A673 (cell line): ENCODE measurements at regions not wholly inside any gene's neighbourhood (a gene's known extent, or its start where the extent isn't known, plus 50 kb on each side); places are given as distances from the start of the nearest gene placed in this dataset.

ENCODE experiments used
- BruUV-seq: library from RNA; stranded (reverse); fragments of 400-500 nt; replicated peaks from 2 replicates; lab custom pipeline; 2021; lab: Mats Ljungman, UMichigan
- CTCF ChIA-PET: fragments of 300-600 bp; sonication (Branson Sonifier 250); formaldehyde crosslinking; loops from one replicate; lab custom pipeline; 2022; ENCODE audit warnings: antibody characterized with exemption; lab: Charles Lee
- POLR2A ChIA-PET: fragments of 300-600 bp; sonication (Branson Sonifier 250); formaldehyde crosslinking; loops from one replicate; lab custom pipeline; 2022; ENCODE audit warnings: antibody characterized with exemption; ENCODE audit not compliant: low non-redundant PET; lab: Charles Lee
- DNase-seq: peaks from one replicate; pipeline ENCODE4 v3.0.0-alpha.2; 2015; ENCODE audit warnings: low spot score
- H3K27ac ChIP-seq: fragments of 200-600 bp; sonication (generic); 2 replicates; pipeline ENCODE4 v1.5.1; 2016; ENCODE audit warnings: mixed run types, low read depth, mild to moderate bottlenecking, mixed read lengths, antibody characterized with exemption, low read length; ENCODE audit not compliant: poor library complexity, severe bottlenecking
- H3K27me3 ChIP-seq: fragments of 200-600 bp; sonication (generic); replicated peaks from 2 replicates; pipeline ENCODE4 v1.6.1; 2017; ENCODE audit warnings: mixed run types, low read depth, mild to moderate bottlenecking, mixed read lengths, antibody characterized with exemption, low read length; ENCODE audit not compliant: insufficient read depth, poor library complexity
- H3K36me3 ChIP-seq: fragments of 200-600 bp; sonication (generic); 2 replicates; pipeline ENCODE4 v1.6.1; 2016; ENCODE audit warnings: mixed run types, mild to moderate bottlenecking, mixed read lengths, antibody characterized with exemption, low read length; ENCODE audit not compliant: insufficient read depth, poor library complexity, severe bottlenecking
- H3K4me1 ChIP-seq: fragments of 200-600 bp; sonication (generic); 2 replicates; pipeline ENCODE4 v1.6.1; 2017; ENCODE audit warnings: mixed run types, mild to moderate bottlenecking, mixed read lengths, antibody characterized with exemption, low read length; ENCODE audit not compliant: insufficient read depth, poor library complexity, severe bottlenecking
- H3K4me3 ChIP-seq: fragments of 200-600 bp; sonication (generic); 2 replicates; pipeline ENCODE4 v1.5.1; 2016; ENCODE audit warnings: low read depth, mixed run types, mild to moderate bottlenecking, mixed read lengths, low read length; ENCODE audit not compliant: poor library complexity, severe bottlenecking
- H3K9me3 ChIP-seq: fragments of 200-600 bp; sonication (generic); 2 replicates; pipeline ENCODE4 v1.6.1; 2016; ENCODE audit warnings: mixed run types, low read depth, mild to moderate bottlenecking, mixed read lengths, antibody characterized with exemption, low read length; ENCODE audit not compliant: poor library complexity, severe bottlenecking
- EZH2 ChIP-seq: fragments of 200-600 bp; sonication (generic); IDR thresholded peaks from 2 replicates; pipeline ENCODE4 v1.6.1; 2017; ENCODE audit warnings: borderline replicate concordance, low read depth, mild to moderate bottlenecking, mixed read lengths, antibody characterized with exemption, low read length; ENCODE audit not compliant: poor library complexity, severe bottlenecking
- intact Hi-C: fragments of 100-400 bp; cut with micrococcal nuclease; formaldehyde crosslinking; loops from one replicate; pipeline ENCODE4 v1.10.0; 2022; ENCODE audit not compliant: unreplicated experiment
- TF ChIP-seq, protein P1 (sequence below): fragments of 300-800, 200-600 bp; sonication (generic); conservative IDR thresholded peaks from 2 replicates; pipeline ENCODE4 v1.5.1; 2017; ENCODE audit warnings: low read depth, mild to moderate bottlenecking, antibody characterized with exemption, low read length, moderate library complexity, mixed read lengths

DNA sequence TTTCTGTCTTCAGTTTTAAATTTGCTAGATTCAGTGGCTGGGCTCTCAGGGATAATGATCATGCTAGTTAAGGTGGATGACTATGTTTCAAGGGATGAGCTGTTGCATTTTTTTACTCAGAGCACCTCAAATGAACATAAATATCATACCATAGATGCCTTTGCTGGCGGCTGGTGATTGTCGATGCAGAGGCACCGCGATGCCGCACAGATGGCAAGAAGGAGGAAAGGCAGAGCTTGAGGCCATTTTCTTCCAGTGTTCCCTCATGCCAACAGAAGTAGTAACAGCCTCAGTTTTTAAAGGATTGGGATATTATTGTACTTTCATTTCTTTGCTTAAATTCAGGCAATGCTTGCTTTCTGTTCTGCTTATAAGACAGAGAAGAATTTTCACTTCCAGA, 654.7 kb upstream of the IGFBP7 start:
- H3K27ac ChIP-seq = no peak overlapping the region
- ChIA-PET POLR2A (no interaction called here), CTCF (no interaction called here)
- no peaks in the 10 kb centered on the region for H3K9me3 ChIP-seq
- H3K4me3 ChIP-seq = no peak overlapping the region
- no peaks in the 10 kb centered on the region for H3K36me3 ChIP-seq
- intact Hi-C loops = no loop called here
- no TSS peak for BruUV-seq
- H3K27me3 ChIP-seq = no peaks in the 10 kb centered on the region
- no peak for TF ChIP-seq EZH2
- TF ChIP-seq, protein P1, sequence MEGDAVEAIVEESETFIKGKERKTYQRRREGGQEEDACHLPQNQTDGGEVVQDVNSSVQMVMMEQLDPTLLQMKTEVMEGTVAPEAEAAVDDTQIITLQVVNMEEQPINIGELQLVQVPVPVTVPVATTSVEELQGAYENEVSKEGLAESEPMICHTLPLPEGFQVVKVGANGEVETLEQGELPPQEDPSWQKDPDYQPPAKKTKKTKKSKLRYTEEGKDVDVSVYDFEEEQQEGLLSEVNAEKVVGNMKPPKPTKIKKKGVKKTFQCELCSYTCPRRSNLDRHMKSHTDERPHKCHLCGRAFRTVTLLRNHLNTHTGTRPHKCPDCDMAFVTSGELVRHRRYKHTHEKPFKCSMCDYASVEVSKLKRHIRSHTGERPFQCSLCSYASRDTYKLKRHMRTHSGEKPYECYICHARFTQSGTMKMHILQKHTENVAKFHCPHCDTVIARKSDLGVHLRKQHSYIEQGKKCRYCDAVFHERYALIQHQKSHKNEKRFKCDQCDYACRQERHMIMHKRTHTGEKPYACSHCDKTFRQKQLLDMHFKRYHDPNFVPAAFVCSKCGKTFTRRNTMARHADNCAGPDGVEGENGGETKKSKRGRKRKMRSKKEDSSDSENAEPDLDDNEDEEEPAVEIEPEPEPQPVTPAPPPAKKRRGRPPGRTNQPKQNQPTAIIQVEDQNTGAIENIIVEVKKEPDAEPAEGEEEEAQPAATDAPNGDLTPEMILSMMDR = no peak
- DNase-seq = no peak
- H3K4me1 ChIP-seq = no peaks in the 10 kb centered on the region

DNA sequence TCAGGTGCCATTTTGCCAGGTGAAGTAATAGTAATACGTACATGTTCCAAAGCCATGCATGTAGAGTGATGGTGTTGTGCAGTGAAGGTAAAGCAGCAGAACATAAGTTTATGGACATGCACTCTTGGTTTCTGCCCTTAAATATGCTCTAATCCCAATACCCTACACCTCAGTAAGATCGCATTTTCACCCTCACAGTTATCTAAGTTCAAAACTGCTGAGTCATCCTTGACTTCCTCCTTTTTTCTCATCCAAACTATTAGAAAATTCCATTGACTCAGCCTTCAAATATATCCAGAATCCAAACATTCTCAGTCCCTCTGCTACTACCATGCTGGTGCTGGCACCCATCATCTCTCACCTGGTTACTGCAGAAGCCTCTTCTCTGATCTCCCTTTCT, 652.9 kb upstream of the IGFBP7 start:
- DNase-seq = no peak
- no peaks in the 10 kb centered on the region for H3K4me1 ChIP-seq
- H3K9me3 ChIP-seq = no peaks in the 10 kb centered on the region
- CTCF ChIA-PET = no interaction called here
- H3K27ac ChIP-seq = no peak overlapping the region
- no peaks in the 10 kb centered on the region for H3K36me3 ChIP-seq
- no peaks in the 10 kb centered on the region for H3K27me3 ChIP-seq
- POLR2A ChIA-PET = no interaction called here
- BruUV-seq = no TSS peak
- H3K4me3 ChIP-seq = no peak overlapping the region
- intact Hi-C loops = no loop called here
- TF ChIP-seq EZH2 = no peak
- TF ChIP-seq, protein P1 = no peak

DNA sequence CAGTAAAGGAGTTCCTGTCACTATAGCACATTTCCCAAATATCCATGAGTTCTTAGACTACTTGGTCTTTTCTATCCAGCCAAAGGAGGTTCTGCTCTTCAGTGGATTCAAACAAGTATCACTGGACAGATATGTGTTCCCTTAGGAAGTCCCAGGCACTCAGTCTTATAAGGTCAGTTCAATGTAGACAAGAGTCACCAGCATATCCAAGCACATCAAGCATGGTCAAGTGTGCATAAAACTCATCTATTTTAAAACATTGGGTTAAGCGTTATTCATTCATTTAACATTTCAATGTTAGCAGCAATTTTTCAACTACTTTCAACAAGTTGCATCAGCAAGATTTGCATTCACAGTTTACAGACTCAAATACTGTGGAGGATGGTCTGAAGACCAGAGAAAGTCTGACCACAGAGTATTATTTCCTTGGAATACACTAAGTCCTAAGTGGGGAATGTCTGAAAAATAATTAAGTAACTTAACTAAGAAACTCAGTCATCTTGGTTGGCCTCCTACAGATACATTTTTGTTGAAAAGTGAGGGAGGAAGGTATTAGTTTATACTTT, 630.5 kb upstream of the IGFBP7 start:
- TF ChIP-seq EZH2 = no peak
- TF ChIP-seq, protein P1 = no peak
- Histone ChIP-seq H3K9me3 (no peaks in the 10 kb centered on the region), H3K27me3 (no peaks in the 10 kb centered on the region), H3K36me3 (no peaks in the 10 kb centered on the region), H3K4me3 (no peak overlapping the region), H3K4me1 (no peaks in the 10 kb centered on the region), H3K27ac (no peak overlapping the region)
- no TSS peak for BruUV-seq
- intact Hi-C loops = no loop called here
- POLR2A ChIA-PET = no interaction called here
- CTCF ChIA-PET = no interaction called here
- no peak for DNase-seq
